ENCODE measurements at regions not wholly inside any gene's neighbourhood (a gene's known extent, or its start where the extent isn't known, plus 50 kb on each side); places are given as distances from the start of the nearest gene placed in this dataset.

GRCh38 chr2:184413671-184414229, 184.6 kb upstream of the ZNF804A start:
- Histone ChIP-seq H3K27me3 (ENCODE audit: control insufficient read depth in 2 of 2, insufficient read depth in 2 of 2, low read length in 2 of 2) (no peaks in the 10 kb centered on the region), H3K9me3 (replicated peaks; ENCODE audit: control insufficient read depth, insufficient read depth, low read length) (no peaks in the 10 kb centered on the region), H3K4me2 (ENCODE audit: insufficient read depth, low read length) (no peak overlapping the region), H3K4me3 (replicated peaks in 1 of 3; ENCODE audit: insufficient read depth in 1 of 3, low read depth in 1 of 3, low read length in 3 of 3) (no peak overlapping the region), H3K4me1 (ENCODE audit: control insufficient read depth, extremely low read depth, insufficient read depth, low read length) (no peaks in the 10 kb centered on the region), H3K27ac (ENCODE audit: insufficient read depth, low read depth, low read length) (no peak overlapping the region), H2AFZ (ENCODE audit: low read depth, low read length) (no peak overlapping the region), H3K79me2 (ENCODE audit: control insufficient read depth, insufficient read depth, low read length) (no peaks in the 10 kb centered on the region), H3K36me3 (ENCODE audit: control insufficient read depth in 2 of 2, extremely low read depth in 1 of 2, insufficient read depth in 2 of 2, low read length in 2 of 2) (no peaks in the 10 kb centered on the region), H3K9me1 (replicated peaks; ENCODE audit: control insufficient read depth, extremely low read depth, insufficient read depth, low read length) (no peaks in the 10 kb centered on the region), H3K9ac (replicated peaks; ENCODE audit: extremely low read depth, insufficient read depth, low read length) (no peak overlapping the region), H4K20me1 (replicated peaks; ENCODE audit: control insufficient read depth, extremely low read depth, insufficient read depth, low read length) (no peaks in the 10 kb centered on the region)
- BruUV-seq (replicated peaks): no TSS peak
- intact Hi-C loops (cut with micrococcal nuclease): no loop called here
- ChIA-PET CTCF (no interaction called here), POLR2A (no interaction called here)
- FAIRE-seq (no peak), DNase-seq (ENCODE audit: low read depth, low spot score) (no peak)
- TF ChIP-seq FOS (IDR thresholded peaks at IDR 0.05; ENCODE audit: borderline replicate concordance, insufficient read depth, low read length) (no peak), GATA2 (IDR thresholded peaks at IDR 0.05; ENCODE audit: insufficient read depth, insufficient read length, low read depth, low read length) (no peak), MYC (IDR thresholded peaks at IDR 0.05; ENCODE audit: low read depth, low read length) (no peak), POLR2AphosphoS5 (IDR thresholded peaks at IDR 0.05; ENCODE audit: insufficient read depth, low read depth, low read length) (no peak), EZH2 (IDR thresholded peaks at IDR 0.05; ENCODE audit: borderline replicate concordance, low read depth, low read length, severe bottlenecking) (no peak), CTCF (IDR thresholded peaks at IDR 0.05; ENCODE audit: extremely low read depth in 1 of 2, insufficient read depth in 1 of 2, low read depth in 1 of 2, low read length in 2 of 2) (no peak), POLR2A (IDR thresholded peaks at IDR 0.05; ENCODE audit: low read depth, low read length) (no peak), JUN (IDR thresholded peaks at IDR 0.05; ENCODE audit: borderline replicate concordance, insufficient read depth, insufficient read length, low read depth) (no peak), MAX (IDR thresholded peaks at IDR 0.05; ENCODE audit: insufficient read depth, insufficient read length) (no peak)
- dilution Hi-C loops (cut with MboI; ENCODE audit: extremely low pct_ligation_motif_present, low sequenced_read_pairs): no loop called here

All from endothelial cell of umbilical vein (primary cell).